Mammary epithelial cell (primary cell): ENCODE measurements at regions not wholly inside any gene's neighbourhood (a gene's known extent, or its start where the extent isn't known, plus 50 kb on each side); places are given as distances from the start of the nearest gene placed in this dataset.

Experiments
- CTCF ChIP-seq, 2 donors: IDR thresholded peaks in 1 of 2; conservative IDR thresholded peaks in 1 of 2; 2 replicates each; pipeline ENCODE4 v1.5.1; 2011 to 2012; ENCODE audit warnings: inconsistent platforms in 2 of 2, low read length in 2 of 2, mild to moderate bottlenecking in 2 of 2, control low read depth in 1 of 2, low read depth in 1 of 2; ENCODE audit not compliant: insufficient read depth in 1 of 2; ENCODE audit errors: extremely low read depth in 1 of 2
- EZH2 ChIP-seq: IDR thresholded peaks from 2 replicates; pipeline ENCODE4 v1.6.1; 2012; ENCODE audit warnings: low read length, inconsistent platforms, borderline replicate concordance

- TF ChIP-seq CTCF (conservative IDR thresholded peaks at IDR 0.05 in 1 of 2, IDR thresholded peaks at IDR 0.05 in 1 of 2; ENCODE audit: extremely low read depth in 1 of 2, insufficient read depth in 1 of 2, low read depth in 1 of 2, low read length in 2 of 2) (peak; percentile 68 to 74), EZH2 (no peak)
Observed at GRCh38 chr16:72400257-72401083, 228.5 kb upstream of the PMFBP1 start.
